Hepatic stellate cell (primary cell): ENCODE measurements at regions not wholly inside any gene's neighbourhood (a gene's known extent, or its start where the extent isn't known, plus 50 kb on each side); places are given as distances from the start of the nearest gene placed in this dataset.

Source experiments
- DNase-seq: peaks from one replicate; pipeline ENCODE4 v3.0.0; 2011; ENCODE audit warnings: low spot score

DNA sequence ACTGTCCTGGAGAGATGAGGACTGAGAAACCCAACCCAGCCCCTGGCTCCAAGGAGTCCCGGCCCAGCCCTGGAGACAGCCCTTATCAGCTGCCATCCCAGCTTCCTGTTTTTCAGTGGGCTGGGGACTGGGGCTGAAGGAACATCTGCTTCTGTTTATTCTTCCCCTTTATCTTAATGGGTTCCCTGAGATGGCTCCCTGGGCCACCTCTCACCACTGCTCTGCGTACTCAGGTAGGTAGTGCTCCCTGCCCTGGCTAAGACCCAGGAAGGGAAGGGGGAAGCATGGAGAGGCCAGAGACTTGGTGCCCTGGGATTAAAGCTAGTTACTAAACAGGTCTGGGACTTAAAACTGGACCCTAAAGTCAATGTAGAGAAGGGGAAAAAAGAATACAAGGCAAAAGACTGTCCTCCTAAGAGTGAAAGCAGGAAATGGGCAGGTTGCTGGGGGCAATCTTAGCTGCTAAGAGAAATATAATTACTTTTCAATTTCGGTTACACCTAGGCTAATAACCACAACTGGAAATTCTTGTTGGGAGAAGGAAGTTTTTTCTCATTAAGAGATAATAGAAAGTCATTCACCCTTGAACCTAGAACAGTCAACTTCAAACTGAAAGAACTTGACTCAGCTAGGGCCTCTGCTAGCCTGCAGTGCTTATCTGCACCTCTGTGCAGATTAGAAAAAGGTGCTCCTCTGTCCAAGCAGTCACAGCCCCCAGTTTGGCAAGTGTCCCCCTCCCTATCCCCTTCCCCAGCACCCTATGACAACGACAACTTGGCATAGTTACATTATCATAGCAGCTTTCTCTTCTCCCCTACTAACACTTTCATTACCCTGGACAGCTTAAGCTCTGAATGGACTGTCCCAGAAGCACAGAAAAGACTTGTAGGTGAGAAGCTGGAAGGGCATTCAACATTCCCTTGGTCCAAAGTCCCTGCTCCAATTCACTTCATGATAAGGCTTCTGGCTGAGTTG lies 65.6 kb upstream of the KDM7A start:
- DNase-seq = no peak

GRCh38 chr7:140239653-140239935 lies 62.8 kb upstream of the KDM7A start:
- DNase-seq = no peak

- DNase-seq = no peak
Measured at GRCh38 chr7:140238778-140239652, 62.2 kb upstream of the KDM7A start.

DNA sequence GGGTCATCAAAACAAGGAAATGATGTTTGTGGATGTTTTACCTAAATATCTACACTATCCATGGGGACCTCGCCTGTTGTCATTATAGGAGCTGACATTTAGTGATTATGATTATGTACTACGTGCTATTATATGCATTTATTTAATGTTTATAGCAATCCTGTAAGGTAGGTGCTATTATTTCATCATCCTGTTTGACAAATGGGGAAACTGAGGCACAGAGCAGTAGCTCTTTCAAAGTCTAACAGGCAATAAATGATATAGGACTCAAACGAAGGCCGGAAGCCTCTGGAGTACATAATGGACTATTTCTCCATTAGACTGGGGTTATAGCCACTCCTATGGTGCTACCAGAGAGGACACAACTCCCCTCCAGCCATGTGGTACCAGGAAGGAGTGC lies 60.6 kb upstream of the KDM7A start:
- no peak for DNase-seq

DNA sequence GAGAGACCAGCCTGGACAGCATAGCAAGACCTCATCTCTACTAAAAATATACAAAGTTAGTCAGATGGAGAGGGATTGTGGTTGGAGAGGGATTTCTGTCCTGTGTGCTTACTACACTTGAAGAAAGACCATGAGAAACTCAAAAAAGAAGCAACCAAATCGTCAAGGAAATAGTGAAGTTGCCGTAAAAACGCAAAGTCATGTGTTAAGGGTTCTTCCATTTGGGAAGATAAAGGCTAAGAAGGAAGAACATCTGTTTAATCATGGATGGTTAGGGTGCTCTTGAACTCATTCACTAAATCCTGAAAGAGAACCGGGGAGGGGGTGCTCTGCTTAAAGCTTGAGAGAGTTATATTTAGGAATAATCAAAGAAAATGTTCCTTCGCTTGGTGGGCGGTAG lies 59.8 kb upstream of the KDM7A start:
- no peak for DNase-seq

- DNase-seq = no peak
Measured at GRCh38 chr7:140235114-140235513, 58.3 kb upstream of the KDM7A start.

- DNase-seq = no peak
Measured at GRCh38 chr7:140232957-140233917, 56.5 kb upstream of the KDM7A start.

DNA sequence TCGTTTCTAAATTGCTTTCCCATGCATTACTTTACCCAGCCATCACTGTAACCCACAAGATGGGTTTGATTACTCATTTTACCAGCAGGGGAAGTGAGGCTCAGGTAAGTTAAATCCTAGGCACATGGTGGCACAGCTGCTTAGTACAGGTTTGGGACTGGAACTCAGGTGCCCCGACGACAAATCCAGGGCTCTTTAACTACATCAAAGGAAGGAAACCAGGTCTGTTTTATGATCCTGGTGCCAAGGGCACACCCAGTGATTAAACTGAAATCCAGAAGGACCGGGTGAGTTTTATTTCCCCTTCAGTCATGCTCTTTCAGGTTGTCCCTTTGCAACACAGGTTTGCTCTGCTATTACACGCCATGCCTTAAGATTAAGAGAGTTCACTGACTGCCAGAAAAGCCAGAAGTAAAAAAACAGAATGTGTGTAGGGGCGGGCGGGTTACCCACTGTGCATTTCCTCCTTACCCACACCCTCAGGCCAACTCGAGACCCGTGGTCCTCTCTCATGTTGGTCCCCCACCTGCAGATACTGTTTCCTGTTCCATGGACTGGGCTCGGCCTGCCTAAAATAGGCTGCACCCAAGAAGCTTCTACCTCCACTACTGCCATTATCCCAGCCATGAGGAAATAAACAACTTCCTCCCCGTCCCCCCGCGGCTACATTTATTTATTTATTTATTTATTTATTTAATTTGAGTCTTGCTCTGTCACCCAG lies 55.1 kb upstream of the KDM7A start:
- no peak for DNase-seq

- DNase-seq = peak; percentile 63
Measured at GRCh38 chr7:140230861-140231770, 54.3 kb upstream of the KDM7A start.

GRCh38 chr7:140230516-140230860 lies 53.7 kb upstream of the KDM7A start:
- DNase-seq = no peak

- DNase-seq = no peak
Measured at GRCh38 chr7:140229591-140230515, 53.1 kb upstream of the KDM7A start.

- no peak for DNase-seq
Measured at GRCh38 chr7:140229101-140229525, 52.3 kb upstream of the KDM7A start.
